Urothelium cell line (cell line): ENCODE measurements at regions not wholly inside any gene's neighbourhood (a gene's known extent, or its start where the extent isn't known, plus 50 kb on each side); places are given as distances from the start of the nearest gene placed in this dataset.
A peak's percentile ranks its signal among the peaks of the same experiment; 100 is the strongest.

Experiments
- DNase-seq: peaks from one replicate; pipeline ENCODE4 v3.0.0; 2011; ENCODE audit warnings: low spot score, mixed read lengths
- FAIRE-seq: peaks from 2 replicates; lab custom pipeline; 2011; peaks lifted over from hg19 to GRCh38; lab: Jason Lieb, UNC

DNA sequence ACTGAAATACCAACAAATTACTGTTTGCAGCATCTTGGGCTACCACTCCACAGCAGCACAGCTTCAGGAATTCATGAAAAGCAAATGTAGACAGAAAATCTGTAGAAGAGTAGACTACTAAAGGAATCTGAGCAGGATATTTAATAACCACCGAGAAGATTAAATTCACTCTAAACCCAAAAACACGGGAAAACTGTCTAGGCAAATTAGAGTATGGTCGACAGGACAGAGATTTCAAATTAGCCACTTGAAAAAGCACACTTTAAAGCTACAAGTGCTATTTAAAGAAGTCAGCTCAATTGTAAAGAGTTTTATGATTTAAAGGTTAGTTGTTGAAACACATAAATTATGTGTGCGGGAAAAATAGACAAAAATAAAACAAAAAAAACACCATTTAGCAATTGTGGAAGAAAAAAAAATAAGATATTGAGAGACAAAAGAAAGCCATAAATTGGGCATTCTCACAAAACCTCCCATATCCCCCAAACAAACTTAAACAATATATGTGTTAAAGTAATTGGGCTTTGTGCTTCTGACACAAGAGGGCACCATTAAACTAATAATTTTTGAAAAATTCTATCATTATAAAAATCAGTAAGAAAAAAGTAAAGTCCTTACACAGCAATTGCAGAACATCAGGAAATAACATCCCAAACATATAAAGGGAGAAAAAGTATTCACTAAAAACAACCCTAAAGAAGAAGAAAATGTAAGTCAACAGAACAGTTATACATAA, 880.8 kb downstream of the TECRL start:
- FAIRE-seq, result no peak
- peak; percentile 2 for DNase-seq

DNA sequence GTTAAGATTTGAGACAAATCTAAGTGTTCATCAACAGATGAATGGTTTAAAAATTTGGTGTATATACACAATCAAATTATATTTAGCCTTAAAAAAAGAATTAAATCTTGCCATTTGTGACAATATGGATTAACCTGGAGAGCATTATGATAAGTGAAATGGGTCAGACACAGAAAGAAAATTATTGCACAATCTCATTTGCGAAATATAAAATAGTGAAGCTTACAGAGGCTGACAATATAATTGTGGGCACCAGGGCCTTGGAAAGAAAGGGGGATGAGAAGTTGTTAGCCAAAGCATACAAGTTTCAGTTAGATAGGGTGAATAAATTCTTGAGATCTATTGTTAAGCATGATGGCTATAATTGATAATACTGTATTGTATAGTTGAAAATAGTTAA, 883.0 kb downstream of the TECRL start:
- FAIRE-seq, result no peak

DNA sequence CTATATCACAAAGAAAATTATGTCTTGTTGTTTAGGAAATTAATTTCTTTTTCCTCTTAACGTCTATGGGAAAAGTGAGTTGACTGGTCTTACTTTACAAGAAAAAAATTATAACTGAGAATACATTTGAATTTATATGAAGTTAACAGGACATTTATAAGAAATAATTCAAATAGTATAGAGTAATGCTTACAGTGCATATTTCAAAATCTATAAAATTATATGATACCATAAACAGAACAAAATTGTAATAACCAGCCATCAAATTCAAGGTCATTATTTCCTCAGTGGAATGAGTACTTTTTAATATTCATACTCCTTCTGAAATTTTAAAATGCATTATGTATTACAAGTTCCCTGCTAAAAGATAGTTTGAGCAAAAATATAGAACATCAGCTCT, 884.5 kb downstream of the TECRL start:
- FAIRE-seq (no peak), DNase-seq (no peak)

More for the DNA sequence above, 883.0 kb downstream of the TECRL start:
- DNase-seq, result no peak

DNA sequence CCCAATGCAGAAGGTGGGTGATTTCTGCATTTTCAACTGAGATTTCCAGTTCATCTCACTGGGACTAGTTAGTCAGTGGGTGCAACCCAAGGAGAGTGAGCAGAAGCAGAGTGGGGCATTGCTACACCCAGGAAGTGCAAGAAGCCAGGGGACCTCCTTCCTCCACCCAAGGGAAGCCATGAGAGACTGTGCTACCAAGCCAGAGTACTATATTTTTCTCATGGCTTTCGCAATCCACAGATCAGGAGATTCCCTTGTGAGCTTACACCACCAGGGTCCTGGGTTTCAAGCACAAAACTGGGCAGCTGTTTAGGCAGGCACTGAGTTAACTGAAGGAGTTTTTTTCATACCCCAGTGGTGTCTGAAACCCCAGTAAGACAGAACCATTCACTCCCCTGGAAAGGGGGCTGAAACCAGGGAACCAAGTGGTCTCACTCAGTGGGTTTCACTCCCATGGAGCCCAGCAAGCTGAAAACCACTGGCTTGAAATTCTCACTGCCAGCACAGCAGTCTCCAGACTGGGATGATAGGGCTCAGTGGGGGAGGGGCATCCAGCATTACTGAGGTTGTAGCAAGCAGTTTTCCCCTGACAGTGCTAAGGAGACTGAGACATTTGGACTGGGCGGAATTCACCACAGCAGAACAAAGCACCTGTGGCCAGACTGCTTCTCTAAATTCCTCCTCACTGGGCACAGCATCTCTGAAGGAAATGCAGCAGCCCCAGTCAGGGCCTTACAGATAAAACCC, 903.4 kb downstream of the TECRL start:
- FAIRE-seq, result no peak
- no peak for DNase-seq

DNA sequence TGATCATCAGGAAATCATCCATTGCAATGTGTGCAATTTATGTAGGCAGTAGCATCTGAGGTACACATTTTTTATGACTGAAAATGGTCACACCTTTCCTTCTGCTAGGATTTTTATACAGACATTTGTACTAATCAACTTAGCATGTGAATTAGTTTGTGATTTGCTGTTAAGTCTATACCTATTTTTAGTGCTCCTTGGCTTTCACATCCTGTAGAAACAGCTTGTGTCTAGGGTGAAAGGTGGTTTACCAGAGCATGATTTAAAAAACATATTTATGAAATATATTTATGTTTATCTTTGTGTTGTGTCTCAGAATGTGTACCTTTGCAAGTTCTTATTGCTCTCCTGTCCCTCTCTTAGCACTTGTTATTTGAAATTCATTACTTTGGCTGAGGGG, 916.0 kb downstream of the TECRL start:
- FAIRE-seq, result no peak
- no peak for DNase-seq

DNA sequence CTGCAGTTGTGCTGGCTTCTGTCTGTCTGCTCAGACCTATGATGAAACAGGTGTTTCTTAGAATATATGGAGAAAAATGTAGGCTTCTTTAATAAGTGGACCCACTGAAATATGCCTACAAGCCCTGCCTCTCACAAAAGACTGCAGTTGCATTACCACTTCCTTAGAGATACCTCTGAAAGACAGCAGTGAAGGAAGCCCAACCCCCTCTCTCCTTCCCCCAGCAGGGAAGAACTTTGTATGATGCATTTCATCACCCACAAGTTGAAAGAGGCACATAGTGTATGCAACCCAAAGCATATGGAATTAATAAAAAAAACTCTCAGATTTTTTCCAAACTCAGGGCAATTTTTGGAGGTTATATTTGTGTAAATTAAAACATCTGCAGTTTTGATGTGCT, 916.7 kb downstream of the TECRL start:
- FAIRE-seq (no peak), DNase-seq (no peak)

DNA sequence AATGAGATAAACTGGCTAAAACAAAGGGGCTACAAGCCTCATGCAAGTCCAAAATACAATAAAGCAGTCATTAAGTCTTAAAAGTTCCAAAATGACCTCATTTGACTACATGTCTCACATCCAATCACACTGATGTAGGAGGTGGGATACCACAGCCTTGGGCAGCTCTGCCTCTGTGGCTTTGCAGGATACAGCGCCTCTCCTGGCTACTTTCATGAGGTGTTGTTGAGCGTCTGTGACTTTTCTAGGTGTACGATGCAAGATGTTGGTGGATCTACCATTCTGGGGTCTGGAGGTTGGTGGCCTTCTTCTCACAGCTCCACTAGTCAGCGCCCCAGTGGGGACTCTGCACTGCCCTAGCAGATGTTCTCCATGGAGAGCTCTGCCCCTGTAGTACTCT, 944.9 kb downstream of the TECRL start:
- no peak for FAIRE-seq
- no peak for DNase-seq

DNA sequence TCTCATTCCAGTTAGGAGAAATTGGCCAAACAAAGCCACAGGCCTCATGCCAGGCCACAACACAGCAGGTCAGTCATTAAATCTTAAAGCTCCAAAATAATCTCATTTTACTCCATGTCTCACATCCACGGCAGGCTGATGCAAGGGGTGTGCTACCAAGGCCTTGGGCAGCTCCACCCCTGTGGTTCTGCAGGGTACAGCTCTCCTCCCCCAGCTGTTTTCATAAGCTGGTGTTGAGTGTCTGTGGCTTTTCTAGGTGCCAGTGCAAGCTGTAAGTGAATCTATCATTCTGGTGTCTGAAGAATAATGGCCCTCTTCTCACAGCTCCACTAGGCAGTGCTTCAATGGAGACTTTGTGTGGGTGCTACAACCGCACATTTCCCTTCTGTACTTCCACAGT, 949.2 kb downstream of the TECRL start:
- DNase-seq (no peak), FAIRE-seq (no peak)

DNA sequence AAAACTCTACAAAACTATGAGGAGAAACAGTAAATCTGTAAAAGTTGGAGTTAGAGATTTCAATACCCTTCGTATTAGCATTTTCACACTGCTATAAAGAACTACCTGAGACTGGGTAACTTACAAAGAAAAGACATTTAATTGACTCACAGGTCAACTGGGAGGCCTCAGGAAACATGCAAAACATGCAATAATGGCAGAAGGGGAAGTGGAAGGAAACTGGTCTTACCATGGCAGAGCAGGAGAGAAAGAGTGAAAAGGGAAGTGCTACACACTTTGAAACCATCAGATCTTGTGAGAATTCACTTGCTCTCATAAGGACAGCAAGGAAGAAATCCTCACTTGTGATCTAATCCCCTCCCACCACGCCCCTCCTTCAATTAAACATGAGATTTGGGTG, 949.9 kb downstream of the TECRL start:
- FAIRE-seq (no peak), DNase-seq (no peak)

DNA sequence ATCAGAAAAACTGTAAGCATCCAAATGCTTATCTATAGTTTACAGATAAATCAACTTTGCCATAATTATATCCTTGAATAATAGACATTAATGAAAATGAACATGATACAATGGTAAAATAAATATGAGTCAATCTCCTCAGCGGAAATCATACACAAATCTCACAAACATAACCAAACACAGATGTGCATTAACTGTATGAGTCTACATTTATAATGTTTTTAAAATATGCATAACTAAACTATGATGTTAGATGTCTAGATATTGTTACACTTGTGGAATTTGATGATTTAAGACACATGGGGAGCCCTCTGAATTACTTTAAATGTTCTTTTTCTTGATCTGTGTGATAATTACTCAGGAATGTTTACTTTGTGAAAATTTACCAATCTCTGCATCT, 951.2 kb downstream of the TECRL start:
- no peak for FAIRE-seq
- no peak for DNase-seq

DNA sequence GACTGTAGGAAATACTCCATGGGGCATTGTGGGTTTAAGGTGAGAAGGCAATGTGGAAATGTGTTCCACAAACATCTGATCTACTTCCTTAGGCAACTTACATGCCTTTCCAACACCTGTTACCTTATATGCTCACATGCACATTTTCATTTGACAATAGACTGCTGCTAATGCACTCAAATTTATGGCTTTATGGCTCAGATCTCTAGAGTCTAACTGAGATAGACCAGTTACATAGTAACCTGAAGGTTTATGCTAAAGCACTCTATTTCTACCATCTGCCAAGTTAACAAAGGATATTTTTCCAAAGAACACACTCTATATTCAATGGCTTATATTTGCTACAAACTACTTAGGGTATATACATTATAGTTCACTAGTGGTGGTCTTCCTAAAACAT, 969.0 kb downstream of the TECRL start:
- FAIRE-seq, result no peak
- DNase-seq, result no peak

DNA sequence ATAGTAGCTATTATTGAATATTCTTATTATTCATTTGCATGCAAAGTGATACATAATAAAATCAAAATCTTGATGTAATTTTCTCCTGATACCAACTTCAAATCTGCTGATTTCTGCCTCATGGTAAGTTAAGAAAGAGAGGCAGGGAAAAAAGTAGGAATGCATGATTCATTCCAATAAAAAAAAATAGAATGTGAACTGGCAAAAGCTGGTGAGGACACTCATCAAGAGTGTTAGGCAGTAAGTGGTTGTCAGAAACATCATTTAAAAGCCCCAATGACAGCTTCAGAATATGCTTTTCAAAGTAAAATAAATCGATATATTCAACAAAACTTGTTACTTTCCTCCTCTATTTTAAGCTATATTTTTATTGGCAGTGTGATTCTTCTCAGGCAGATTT, 979.1 kb downstream of the TECRL start:
- DNase-seq, result peak; percentile 8
- FAIRE-seq, result no peak

DNA sequence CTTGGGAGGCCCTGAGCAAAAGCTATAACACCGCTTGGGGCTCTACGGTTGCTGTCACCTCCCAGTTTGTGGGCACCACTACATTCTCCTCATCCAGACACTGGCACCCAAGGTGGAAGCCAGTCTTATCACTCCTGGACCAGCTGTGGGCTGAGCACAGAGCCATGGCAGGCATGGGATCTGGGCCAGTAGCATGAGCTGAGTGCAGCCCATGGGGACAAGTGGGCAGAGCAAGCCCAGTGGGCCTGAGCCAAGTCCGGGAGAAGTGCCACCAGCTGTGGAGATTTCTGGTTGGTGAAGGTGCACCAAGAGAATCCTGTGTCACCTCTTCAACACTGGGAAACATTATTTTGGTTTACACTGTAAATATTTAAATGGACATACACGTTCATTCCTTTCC, 1013.0 kb downstream of the TECRL start:
- FAIRE-seq (no peak), DNase-seq (no peak)

DNA sequence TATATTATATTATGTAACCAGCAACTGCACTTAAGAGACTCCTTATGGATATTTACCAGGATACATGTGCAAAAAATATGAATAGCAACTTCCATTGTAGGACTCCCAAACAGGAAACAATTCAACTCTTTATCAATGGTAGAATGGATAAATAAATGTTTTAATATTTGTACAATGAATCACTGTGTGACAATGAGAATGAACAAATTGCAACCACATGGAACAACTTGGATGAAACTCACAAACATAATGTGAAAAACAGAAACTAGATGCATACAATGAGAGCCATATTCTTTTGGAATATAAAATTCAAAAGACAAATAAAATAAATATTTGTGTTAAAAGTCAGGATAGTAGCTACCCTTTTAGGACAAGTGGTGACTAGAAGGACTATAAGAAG, 1015.7 kb downstream of the TECRL start:
- FAIRE-seq, result no peak
- no peak for DNase-seq

DNA sequence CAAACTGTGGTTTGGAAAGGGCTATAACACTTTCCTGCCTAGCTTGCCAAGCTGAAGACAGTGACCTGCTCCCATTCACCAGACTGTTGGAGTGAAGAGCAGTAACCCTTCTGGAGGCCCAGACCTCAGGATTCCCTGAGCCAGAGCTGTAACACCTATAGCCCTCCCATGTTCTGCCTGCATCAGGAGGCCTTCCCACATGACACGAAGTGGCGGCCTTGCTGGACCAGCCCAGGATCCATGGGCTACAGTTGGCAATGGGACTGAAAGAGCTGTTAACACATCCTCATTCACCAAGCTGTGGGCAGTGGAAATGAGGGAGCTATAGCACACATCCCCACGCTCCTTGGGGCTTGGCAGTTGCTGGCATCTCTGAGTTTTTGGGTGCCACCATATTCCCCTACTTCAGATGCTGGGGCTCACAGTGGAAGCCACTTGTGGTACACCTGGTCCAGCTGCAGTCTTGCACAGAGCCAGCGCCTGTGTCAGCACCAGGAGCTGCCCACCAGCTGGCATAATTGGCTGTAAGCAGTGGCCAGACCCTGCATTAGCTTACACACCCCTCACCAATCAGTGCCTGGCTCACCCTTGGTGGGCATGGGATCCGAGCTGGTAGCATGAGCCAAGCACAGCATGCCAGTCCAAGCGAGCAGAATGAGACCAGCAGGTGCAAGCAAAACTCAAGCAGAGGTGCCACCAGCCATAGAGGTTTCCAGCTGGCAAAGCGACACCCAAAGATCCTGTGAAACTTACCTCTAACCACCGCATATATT, 1029.3 kb downstream of the TECRL start:
- FAIRE-seq, result no peak
- no peak for DNase-seq

DNA sequence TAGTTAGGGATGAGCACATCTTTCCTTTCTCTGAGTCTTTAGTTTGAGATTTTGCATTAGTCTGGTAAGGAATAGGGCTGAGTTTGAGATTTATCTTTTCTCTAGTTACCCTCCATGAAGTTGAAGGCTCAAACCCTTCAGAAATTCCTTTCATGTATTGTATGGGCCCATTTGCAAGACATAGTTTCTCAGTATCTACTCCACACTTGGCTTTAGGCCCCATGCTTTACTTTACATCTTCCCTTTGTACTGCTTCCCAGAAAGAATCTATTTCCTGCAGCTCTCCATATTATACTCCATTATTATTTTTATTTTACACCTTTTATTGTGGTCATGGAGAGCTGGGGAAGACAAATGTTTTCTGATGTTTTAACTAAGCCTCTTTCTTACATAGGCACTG, 1038.2 kb downstream of the TECRL start:
- FAIRE-seq, result no peak
- DNase-seq, result no peak

DNA sequence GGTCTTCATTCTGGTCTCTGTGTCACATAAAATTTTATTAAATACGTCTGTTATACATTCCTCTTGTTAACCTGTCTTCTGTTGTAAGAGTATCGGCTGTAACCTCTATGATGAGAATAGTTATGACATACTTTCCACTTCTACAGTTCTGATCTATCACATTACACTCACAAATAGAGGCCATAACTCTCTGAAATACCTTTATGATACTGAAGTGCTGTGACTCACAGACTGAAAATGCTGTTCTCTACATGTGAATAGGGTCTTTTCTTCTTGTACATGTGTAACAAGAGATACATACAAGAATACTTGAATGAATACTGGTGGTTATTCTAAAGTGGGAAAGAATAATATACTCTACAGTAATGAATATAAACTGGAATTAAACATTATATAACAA, 1047.6 kb downstream of the TECRL start:
- DNase-seq, result no peak
- FAIRE-seq, result no peak

DNA sequence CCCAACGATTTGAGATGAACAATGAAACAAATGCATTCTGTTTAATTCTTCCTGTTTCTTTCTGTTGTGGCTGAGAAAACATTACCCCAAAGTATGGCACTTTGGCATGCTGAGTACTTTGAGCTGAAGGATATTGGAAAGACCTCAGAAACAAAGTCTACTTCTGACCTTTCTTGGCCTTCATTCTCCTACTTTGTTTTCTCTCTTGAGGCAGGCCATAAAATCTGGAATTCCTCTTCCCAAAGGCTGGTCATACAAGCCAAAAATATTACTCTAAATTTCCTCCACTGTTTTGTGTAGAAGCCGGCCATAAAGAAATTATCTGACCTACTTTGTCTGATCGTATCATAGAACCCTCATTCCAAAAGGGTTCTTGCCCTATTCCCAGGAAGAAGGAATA, 1048.2 kb downstream of the TECRL start:
- no peak for DNase-seq
- FAIRE-seq, result no peak

DNA sequence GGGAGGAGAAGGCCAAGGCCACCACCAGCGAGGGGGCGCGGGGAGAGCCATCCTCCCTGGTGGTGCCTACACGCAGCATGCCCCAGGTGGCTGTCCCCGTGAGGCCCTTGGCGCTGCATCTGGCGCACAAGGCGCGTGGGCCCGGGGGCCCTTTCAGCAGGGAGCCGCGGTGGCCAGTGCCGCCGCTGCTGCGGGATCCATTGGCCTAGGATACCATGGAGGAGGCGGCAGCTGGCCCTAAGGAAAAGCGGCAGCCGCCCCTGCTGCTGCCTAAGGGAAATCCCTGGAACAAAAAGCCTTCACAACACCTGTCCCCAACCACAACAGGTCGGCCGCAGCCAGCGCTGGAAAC, 1059.6 kb downstream of the TECRL start:
- DNase-seq, result no peak
- FAIRE-seq, result no peak

DNA sequence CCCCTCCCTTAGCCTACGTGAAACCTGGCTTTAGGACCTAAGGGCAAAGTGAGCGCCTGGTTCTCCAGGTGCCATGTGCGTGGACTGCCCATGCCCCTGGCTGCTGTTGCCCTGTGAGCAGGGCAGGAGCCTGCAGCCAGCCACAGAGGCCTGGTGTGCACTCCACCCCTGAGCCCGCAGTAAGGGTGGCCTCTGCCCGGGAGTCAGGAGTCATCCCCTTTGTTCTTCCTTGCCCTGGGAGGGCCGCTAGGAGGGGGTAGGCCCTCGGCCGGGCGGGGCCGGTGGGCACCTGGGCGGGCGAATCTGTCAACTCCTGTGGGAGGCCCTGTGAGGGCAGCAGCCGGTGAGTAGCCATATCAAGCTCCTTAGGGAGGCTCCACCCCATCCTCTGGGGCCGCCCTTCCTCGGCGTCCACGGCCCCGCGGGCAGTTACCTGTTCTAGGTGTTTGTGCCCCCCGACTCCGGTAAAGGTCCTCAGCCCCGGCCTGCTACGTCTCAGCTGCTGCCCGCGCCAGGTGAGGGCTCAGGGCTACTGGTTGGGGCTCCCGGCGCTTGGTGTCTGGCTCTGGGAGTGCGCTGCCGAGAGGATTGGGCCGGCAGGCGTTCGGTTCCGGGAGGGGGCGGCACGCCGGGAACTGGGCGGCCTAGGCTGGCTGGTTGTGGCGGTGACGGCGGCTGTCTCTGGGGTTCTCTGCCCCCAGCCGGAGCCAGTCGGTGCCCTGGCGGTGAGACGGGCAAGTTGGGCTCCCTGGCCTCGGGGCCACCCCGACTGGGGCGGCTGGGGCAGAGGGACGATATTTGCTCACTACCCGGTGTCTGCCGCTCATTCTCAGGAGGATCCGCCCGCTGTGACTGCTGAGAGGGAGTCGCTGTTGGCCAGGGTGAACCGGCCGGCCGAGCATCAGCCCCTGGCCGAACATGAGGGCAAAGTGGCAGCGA, 1060.2 kb downstream of the TECRL start:
- DNase-seq (no peak), FAIRE-seq (no peak)

DNA sequence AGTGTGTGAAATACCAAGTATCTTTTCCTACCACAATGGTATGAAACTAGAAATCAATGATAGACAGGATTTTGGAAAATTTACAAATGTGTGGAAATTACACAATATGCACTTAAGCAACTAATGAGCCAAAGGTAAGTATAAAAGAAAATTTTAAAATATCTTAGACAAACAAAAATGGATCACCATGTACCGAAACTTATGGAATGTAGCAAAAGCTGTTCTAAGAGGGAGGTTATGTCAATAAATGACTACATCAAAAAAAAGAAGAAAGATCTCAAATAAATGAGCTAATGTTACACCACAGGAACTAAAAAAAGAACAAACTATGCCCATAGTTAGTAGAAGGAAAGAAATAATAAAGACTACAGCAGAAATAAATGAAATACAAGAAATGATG, 1084.1 kb downstream of the TECRL start:
- DNase-seq (no peak), FAIRE-seq (no peak)
